IPS-15b (cell line): ENCODE measurements at regions not wholly inside any gene's neighbourhood (a gene's known extent, or its start where the extent isn't known, plus 50 kb on each side); places are given as distances from the start of the nearest gene placed in this dataset.

Source experiments
- H3K27me3 ChIP-seq: one replicate; pipeline ENCODE4 v1.6.1; 2013; ENCODE audit warnings: low read length; ENCODE audit not compliant: control insufficient read depth, insufficient read depth
- H3K36me3 ChIP-seq: one replicate; pipeline ENCODE4 v1.6.1; 2013; ENCODE audit warnings: low read length; ENCODE audit not compliant: control insufficient read depth, insufficient read depth
- H3K4me1 ChIP-seq: one replicate; pipeline ENCODE4 v1.6.1; 2013; ENCODE audit warnings: mild to moderate bottlenecking, low read length; ENCODE audit not compliant: control insufficient read depth, insufficient read depth
- H3K4me3 ChIP-seq: one replicate; pipeline ENCODE4 v1.5.1; 2013; ENCODE audit warnings: low read depth, low read length
- H3K9ac ChIP-seq: one replicate; pipeline ENCODE4 v1.6.1; 2013; ENCODE audit warnings: low read depth, mild to moderate bottlenecking, low read length
- H3K9me3 ChIP-seq: one replicate; pipeline ENCODE4 v1.6.1; 2013; ENCODE audit warnings: mild to moderate bottlenecking, low read length; ENCODE audit not compliant: control insufficient read depth, insufficient read depth

DNA sequence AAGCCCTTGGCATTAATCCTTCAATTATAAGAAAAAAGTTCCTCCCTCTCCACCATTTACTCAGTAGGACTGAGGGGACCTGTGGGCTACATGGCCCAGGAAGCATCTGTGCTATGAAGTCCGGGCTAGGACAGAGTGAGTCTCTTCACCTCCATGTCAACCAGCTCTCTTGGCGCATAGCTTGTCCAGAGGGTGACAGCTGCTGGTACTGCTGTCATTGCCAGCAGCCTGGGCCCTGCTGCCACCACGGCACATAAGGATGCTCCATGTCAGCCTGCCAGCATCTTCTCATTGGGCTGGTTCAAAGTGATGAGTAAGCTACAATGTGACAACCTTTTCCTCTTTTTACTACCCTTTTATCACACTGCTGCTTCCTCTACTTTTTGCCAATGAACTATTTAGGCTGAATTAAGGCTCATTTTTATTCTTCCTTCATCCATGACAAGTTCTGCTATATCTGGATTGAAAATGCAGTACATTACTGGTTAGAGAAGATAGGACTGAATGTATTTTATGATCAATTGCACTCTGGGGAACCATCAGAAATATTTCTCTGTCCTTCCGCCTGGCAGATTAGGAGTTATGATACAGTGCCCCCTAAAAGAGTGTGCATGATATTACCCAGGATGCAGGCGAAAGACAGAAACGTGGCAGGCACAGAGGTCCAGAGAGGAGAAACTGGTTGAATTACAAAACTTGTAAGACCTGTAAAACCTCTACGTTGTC, 258.9 kb upstream of the TNP1 start:
- no peaks in the 10 kb centered on the region for H3K27me3 ChIP-seq
- no peaks in the 10 kb centered on the region for H3K9me3 ChIP-seq
- no peaks in the 10 kb centered on the region for H3K4me1 ChIP-seq
- no peak overlapping the region for H3K9ac ChIP-seq
- no peak overlapping the region for H3K4me3 ChIP-seq
- H3K36me3 ChIP-seq = no peaks in the 10 kb centered on the region

DNA sequence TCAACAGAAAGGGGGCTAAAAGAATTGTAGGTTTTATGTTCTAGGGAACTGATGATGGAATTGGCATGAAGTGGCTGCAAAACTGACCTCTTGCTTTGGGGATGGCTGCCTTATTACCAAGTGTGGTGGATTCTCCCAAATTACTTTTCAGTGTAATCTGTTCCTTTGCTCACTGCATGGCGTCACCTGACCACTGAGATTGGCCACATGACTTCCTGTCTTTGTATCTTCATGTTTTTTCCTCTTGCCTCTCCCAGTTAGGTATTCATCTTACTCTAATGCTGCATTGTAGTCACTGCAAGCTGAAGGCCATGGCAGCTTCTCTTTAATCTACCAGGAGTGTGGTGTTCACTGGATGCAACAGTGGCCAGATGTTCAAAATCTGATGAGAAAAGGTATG, 257.7 kb upstream of the TNP1 start:
- H3K36me3 ChIP-seq = no peaks in the 10 kb centered on the region
- H3K9me3 ChIP-seq = no peaks in the 10 kb centered on the region
- H3K9ac ChIP-seq = no peak overlapping the region
- H3K27me3 ChIP-seq = no peaks in the 10 kb centered on the region
- H3K4me3 ChIP-seq = no peak overlapping the region
- H3K4me1 ChIP-seq = no peaks in the 10 kb centered on the region

DNA sequence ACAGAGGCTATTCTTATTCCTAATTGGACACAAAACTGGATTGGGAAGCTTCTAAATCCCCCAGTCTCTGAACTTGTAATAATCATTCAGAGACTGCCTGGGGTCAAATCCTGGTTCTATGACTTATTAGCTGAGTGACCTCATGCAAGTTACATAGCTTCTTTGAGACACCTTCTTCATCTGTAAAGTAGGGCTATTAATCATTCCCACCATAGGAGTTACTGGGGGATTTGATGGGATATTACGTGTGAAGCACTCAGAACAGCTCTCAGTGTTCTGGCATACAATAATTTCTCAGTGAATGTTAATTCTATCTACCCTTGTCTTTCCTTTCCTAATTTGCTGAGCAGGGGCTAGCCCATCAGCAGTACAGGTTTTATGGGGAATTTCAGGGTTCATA, 256.7 kb upstream of the TNP1 start:
- Histone ChIP-seq H3K27me3 (no peaks in the 10 kb centered on the region), H3K4me1 (no peaks in the 10 kb centered on the region), H3K4me3 (no peak overlapping the region), H3K36me3 (no peaks in the 10 kb centered on the region), H3K9ac (no peak overlapping the region), H3K9me3 (no peaks in the 10 kb centered on the region)

DNA sequence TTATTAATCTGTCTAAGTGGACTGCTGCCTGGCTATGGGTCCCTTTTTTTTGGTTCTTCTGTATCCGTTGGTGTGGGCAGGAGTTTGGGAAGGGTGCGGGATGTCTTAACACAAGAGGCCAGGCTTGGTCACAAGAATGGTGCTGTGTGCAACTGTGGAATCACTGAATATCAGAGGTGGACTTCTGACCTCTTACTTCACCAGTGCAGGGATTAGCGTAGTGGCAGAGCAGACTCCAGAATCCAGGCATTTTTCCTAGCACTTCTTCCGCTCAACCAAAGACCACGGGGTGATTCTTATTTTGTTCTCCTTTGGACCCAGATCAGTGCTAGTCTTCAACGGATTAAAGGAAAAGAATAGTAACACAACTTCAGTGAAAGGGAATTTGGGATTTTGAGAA, 254.3 kb upstream of the TNP1 start:
- Histone ChIP-seq H3K36me3 (no peaks in the 10 kb centered on the region), H3K9me3 (no peaks in the 10 kb centered on the region), H3K4me3 (no peak overlapping the region), H3K9ac (no peak overlapping the region), H3K4me1 (no peaks in the 10 kb centered on the region), H3K27me3 (no peaks in the 10 kb centered on the region)

DNA sequence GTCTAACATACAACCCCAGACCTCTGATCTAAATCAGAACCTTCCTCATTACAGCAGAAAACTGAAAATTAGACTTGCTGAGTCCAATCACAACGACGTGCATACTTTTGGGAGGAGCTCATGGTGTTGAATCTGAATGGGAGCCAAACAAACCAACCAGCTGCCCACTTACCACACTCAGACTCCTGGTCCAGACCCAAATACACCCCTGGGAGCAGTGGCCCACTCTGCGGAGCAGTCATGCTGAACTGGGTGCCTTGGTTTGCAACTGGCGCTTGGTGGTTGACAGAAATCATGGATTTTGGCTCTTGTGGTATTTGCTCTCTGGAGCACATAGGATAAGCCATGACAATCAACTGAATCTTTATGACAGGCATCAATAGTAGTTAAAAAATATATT, 253.6 kb upstream of the TNP1 start:
- H3K9me3 ChIP-seq = no peaks in the 10 kb centered on the region
- H3K9ac ChIP-seq = no peak overlapping the region
- no peaks in the 10 kb centered on the region for H3K4me1 ChIP-seq
- no peaks in the 10 kb centered on the region for H3K27me3 ChIP-seq
- H3K36me3 ChIP-seq = no peaks in the 10 kb centered on the region
- H3K4me3 ChIP-seq = no peak overlapping the region

DNA sequence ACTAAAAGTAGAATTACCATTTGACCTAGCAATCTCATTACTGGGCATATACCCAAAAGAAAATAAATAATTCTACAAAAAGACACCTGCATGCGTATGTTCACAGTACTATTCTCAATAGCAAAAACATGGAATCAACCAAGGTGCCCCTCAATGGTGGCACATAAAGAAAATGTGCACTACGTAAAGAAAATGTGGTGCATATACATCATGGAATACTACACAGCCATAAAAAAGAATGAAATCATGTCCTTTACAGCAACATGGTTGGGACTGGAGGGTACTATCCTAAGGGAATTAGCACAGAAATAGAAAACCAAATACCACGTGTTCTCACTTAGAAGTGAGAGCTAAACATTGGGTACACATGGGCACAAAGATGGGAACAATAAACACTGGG, 250.7 kb upstream of the TNP1 start:
- no peaks in the 10 kb centered on the region for H3K27me3 ChIP-seq
- H3K4me3 ChIP-seq = no peak overlapping the region
- no peaks in the 10 kb centered on the region for H3K9me3 ChIP-seq
- no peak overlapping the region for H3K9ac ChIP-seq
- H3K4me1 ChIP-seq = no peaks in the 10 kb centered on the region
- H3K36me3 ChIP-seq = no peaks in the 10 kb centered on the region

DNA sequence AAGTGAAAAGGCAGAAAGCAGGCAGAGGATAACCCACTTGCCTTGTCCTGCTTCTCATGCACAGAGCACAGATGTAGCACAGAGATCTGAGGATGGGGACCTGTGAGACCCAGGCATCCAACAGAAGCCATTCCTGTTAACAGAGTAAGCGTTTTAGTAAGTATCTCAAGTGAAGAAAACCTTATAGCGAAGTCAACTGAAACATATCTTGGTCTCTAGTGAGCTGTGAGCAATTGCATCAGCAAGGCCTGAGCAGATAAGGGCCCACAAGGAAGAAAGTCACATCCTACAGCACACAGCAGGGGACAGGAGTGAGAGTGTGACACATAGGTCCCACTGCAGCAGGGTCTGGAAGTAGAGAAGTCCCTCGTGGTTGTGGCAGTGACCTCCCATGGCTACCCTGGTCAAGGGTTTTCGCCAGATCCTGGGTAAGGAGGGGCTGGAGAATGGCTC, 248.7 kb upstream of the TNP1 start:
- Histone ChIP-seq H3K4me3 (no peak overlapping the region), H3K9me3 (no peaks in the 10 kb centered on the region), H3K27me3 (no peaks in the 10 kb centered on the region), H3K9ac (no peak overlapping the region), H3K36me3 (no peaks in the 10 kb centered on the region), H3K4me1 (no peaks in the 10 kb centered on the region)

DNA sequence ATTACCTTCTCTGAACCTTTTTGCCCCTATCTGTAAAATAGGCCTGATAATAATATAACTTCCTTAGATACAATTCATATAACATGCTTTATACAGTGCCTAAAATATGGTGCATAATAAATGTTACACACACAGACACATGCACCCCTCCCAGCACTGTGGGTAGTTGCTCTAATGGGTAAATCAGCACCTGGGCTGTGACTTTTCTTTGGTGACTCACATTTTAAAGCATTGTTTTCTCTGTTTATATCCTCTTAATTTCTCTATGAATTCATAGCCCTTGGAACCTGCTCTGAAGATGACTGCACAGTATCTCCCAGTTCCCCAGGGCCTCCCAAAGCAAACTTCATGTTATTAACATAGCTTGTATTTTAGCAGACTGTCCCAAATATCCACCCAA, 248.2 kb upstream of the TNP1 start:
- Histone ChIP-seq H3K4me1 (no peaks in the 10 kb centered on the region), H3K4me3 (no peak overlapping the region), H3K27me3 (no peaks in the 10 kb centered on the region), H3K36me3 (no peaks in the 10 kb centered on the region), H3K9ac (no peak overlapping the region), H3K9me3 (no peaks in the 10 kb centered on the region)

DNA sequence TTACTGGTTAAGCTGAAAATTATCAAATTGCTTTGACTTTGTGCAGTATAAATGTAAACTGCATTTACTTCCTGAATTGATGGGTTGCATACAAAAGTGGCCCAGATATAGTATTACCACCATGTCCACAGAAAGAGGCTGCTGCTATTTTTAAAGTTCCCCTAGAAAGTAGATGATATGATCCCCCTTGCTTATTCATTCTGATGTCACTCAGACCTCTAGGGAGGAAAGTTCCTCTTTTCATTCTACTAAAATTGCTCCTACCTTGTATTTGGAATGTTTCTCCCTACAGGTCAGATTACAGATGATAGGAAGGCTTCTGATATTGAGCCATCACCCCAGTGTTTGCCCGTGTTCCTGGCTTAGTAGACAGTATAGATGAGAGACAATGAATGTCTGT, 247.6 kb upstream of the TNP1 start:
- Histone ChIP-seq H3K4me1 (no peaks in the 10 kb centered on the region), H3K36me3 (no peaks in the 10 kb centered on the region), H3K4me3 (no peak overlapping the region), H3K9ac (no peak overlapping the region), H3K27me3 (no peaks in the 10 kb centered on the region), H3K9me3 (no peaks in the 10 kb centered on the region)

DNA sequence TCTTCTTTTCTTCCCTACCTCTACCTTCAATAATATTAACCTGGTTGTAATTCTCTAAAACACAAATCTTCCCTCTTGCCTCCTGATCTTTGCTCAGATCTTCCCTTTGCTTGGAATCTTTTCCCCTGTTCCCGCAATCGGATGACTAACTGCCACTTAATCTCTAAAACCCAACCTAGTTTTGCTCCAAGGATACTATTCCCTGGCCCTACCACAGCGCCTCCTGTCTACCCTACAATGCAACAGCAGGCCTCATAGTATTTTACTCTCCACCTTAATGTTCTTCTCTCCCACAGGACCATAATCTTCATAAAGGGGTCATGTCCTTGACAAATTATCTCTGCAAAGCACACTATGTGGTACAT, 246.8 kb upstream of the TNP1 start:
- Histone ChIP-seq H3K36me3 (no peaks in the 10 kb centered on the region), H3K9ac (no peak overlapping the region), H3K27me3 (no peaks in the 10 kb centered on the region), H3K4me3 (no peak overlapping the region), H3K9me3 (no peaks in the 10 kb centered on the region), H3K4me1 (no peaks in the 10 kb centered on the region)

DNA sequence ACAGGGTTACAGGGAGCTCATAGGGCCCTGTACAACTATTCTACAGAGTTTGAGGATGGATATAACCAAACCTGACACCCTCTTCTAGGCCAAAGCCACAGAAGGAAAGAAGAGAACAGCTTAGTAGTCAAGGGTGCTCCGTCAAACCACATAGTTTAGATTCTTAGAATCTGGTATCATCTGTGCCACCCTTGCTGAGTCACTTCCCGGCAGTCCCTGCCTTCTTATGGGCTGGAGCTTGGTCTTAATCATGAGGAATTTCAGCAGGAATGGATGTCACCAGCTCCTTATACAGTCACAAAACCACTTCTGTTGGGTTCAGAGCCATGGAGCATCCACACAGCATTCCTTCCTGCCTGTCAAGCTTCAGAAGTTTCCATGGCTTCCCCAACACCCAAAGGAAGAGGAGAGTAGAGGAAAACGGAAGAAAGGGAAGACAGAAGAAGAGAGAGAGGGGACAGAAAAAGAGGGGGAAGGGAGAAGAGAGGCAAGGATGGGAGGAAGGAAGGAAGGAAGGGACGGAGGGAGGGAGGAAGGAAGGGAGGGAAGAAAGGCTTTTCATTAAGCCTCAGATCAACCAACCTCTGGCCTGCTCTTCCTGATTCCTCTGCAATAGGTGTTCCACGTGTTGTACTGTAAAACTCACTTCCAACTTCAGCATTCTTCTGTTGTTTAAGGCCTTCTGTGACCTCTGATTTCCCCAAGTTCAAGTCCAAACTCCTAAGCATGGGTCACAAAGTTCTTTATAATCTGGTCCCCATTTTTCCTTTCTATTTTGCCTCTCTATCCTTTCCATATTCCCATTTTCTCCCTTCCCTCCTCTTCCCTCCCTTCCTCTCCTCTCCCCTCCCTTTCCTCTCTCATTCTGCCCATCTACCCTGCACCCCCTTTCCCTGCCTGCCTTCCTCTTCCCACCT, 246.1 kb upstream of the TNP1 start:
- Histone ChIP-seq H3K36me3 (no peaks in the 10 kb centered on the region), H3K4me1 (no peaks in the 10 kb centered on the region), H3K9ac (no peak overlapping the region), H3K9me3 (no peaks in the 10 kb centered on the region), H3K27me3 (no peaks in the 10 kb centered on the region), H3K4me3 (no peak overlapping the region)
